K562 (cell line): ENCODE measurements at regions not wholly inside any gene's neighbourhood (a gene's known extent, or its start where the extent isn't known, plus 50 kb on each side); places are given as distances from the start of the nearest gene placed in this dataset.

Source experiments
- ATAC-seq: fragments of 200-7000 bp; cut with Tn5 transposase; 3 replicates; pipeline ENCODE4 v1.9.1; 2020; ENCODE audit warnings: moderate library complexity
- BruUV-seq: library from RNA; stranded (reverse); fragments of 400-500 nt; replicated peaks from 2 replicates; lab custom pipeline; 2021; lab: Mats Ljungman, UMichigan
- CTCF ChIA-PET: fragments of 300-600 bp; formaldehyde crosslinking; extraction: SDS; loops from one replicate; lab custom pipeline; 2021; ENCODE audit warnings: low intra/inter-chr PET ratio; lab: Yijun Ruan, JAX
- POLR2A ChIA-PET: fragments of 300-600, 350-650 bp; sonication (Branson Sonifier 250); formaldehyde crosslinking; extraction: SDS; loops from one replicate; lab custom pipeline; 2021; ENCODE audit warnings: antibody characterized with exemption, inconsistent platforms; lab: Yijun Ruan, JAX
- DNase-seq, 4 experiments: peaks; one replicate each; pipeline versions ENCODE4 v3.0.0 to v3.0.0-alpha.2; 2011 to 2018; ENCODE audit warnings: low spot score in 3 of 4, mixed read lengths in 3 of 4; ENCODE audit errors: extremely low read depth in 1 of 4
- FAIRE-seq: peaks from 2 replicates; lab custom pipeline; 2011; peaks lifted over from hg19 to GRCh38; lab: Jason Lieb, UNC
- H2AFZ ChIP-seq: 2 replicates; pipeline ENCODE4 v1.6.0; 2011; ENCODE audit warnings: low read depth, low read length, control low read depth, inconsistent platforms
- H3K27ac ChIP-seq: fragments of 200-600 bp; 3 replicates; pipeline ENCODE4 v1.8.0; 2011; ENCODE audit warnings: low read depth, mild to moderate bottlenecking, control low read depth, inconsistent platforms, low read length, moderate library complexity, mixed read lengths; ENCODE audit errors: extremely low read depth
- H3K27me3 ChIP-seq, 2 experiments: fragments of 300-600 bp in 1 of 2; 2 replicates in 1 of 2; 3 replicates in 1 of 2; pipeline versions ENCODE4 v1.6.0 to v1.8.0; 2011; ENCODE audit warnings: inconsistent platforms in 2 of 2, low read length in 2 of 2, mild to moderate bottlenecking in 1 of 2, mixed read lengths in 1 of 2, moderate library complexity in 1 of 2; ENCODE audit not compliant: control insufficient read depth in 2 of 2, insufficient read depth in 2 of 2
- H3K36me3 ChIP-seq: fragments of 300-600 bp; 3 replicates; pipeline ENCODE4 v1.8.0; 2011; ENCODE audit warnings: mild to moderate bottlenecking, low read length, inconsistent platforms; ENCODE audit not compliant: control insufficient read depth, insufficient read depth
- H3K4me1 ChIP-seq, 2 experiments: fragments of 200-600 bp in 1 of 2; replicated peaks in 1 of 2; 2 replicates in 1 of 2; 3 replicates in 1 of 2; pipeline versions ENCODE4 v1.5.1 to v1.8.0; 2011; ENCODE audit warnings: inconsistent platforms in 2 of 2, low read length in 2 of 2, mild to moderate bottlenecking in 1 of 2, mixed read lengths in 1 of 2, moderate library complexity in 1 of 2; ENCODE audit not compliant: control insufficient read depth in 2 of 2, insufficient read depth in 2 of 2
- H3K4me2 ChIP-seq: 2 replicates; pipeline ENCODE4 v1.6.1; 2011; ENCODE audit warnings: low read length, control low read depth, inconsistent platforms, mixed read lengths; ENCODE audit not compliant: insufficient read depth
- H3K4me3 ChIP-seq: fragments of 200-600 bp; sonication (generic), shearing (Covaris generic); 2 replicates; pipeline ENCODE4 v1.5.1; 2016; ENCODE audit warnings: control low read depth, inconsistent platforms
- H3K79me2 ChIP-seq: fragments of 200-600 bp; 3 replicates; pipeline ENCODE4 v1.8.0; 2011; ENCODE audit warnings: low read length, inconsistent platforms; ENCODE audit not compliant: control insufficient read depth, insufficient read depth
- H3K9ac ChIP-seq, 2 experiments: 2 replicates each; pipeline versions ENCODE4 v1.6.0 to v1.6.1; 2011; ENCODE audit warnings: low read depth in 2 of 2, low read length in 2 of 2, control low read depth in 1 of 2, inconsistent platforms in 1 of 2, mild to moderate bottlenecking in 1 of 2, mixed read lengths in 1 of 2; ENCODE audit not compliant: insufficient read depth in 1 of 2
- H3K9me1 ChIP-seq: one replicate; pipeline ENCODE4 v1.6.0; 2011; ENCODE audit warnings: inconsistent platforms, mild to moderate bottlenecking, low read length, moderate library complexity; ENCODE audit not compliant: control insufficient read depth, insufficient read depth
- H3K9me3 ChIP-seq: replicated peaks from 2 replicates; pipeline ENCODE4 v1.5.1; 2011; ENCODE audit warnings: low read depth, low read length, inconsistent platforms; ENCODE audit not compliant: control insufficient read depth, insufficient read depth
- H4K20me1 ChIP-seq: replicated peaks from 2 replicates; pipeline ENCODE4 v1.6.1; 2011; ENCODE audit warnings: low read length, inconsistent platforms, mixed read lengths; ENCODE audit not compliant: control insufficient read depth, insufficient read depth
- C11orf30 ChIP-seq: fragments of 450-650 bp; IDR thresholded peaks from 2 replicates; pipeline ENCODE4 v1.6.1; 2016; ENCODE audit warnings: low read depth, mild to moderate bottlenecking
- DPF2 ChIP-seq: fragments of 450-650 bp; IDR thresholded peaks from 2 replicates; pipeline ENCODE4 v1.6.1; 2016
- ELF4 ChIP-seq: fragments of 450-650 bp; formaldehyde crosslinking; IDR thresholded peaks from 2 replicates; pipeline ENCODE4 v1.4.0; 2022; ENCODE audit warnings: missing genetic modification characterization
- RAD51 ChIP-seq: fragments of 450-650 bp; IDR thresholded peaks from 2 replicates; pipeline ENCODE4 v1.7.1; 2016; ENCODE audit warnings: low read depth, mild to moderate bottlenecking, borderline replicate concordance
- RBM17 ChIP-seq: fragments of 200-400 bp; formaldehyde crosslinking; IDR thresholded peaks from 2 replicates; pipeline ENCODE4 v1.6.1; 2017; ENCODE audit warnings: low read depth, mild to moderate bottlenecking, low read length, borderline replicate concordance
- SAFB ChIP-seq: fragments of 200-400 bp; formaldehyde crosslinking; IDR thresholded peaks from 2 replicates; pipeline ENCODE4 v1.6.1; 2017; ENCODE audit warnings: low read depth, low read length, borderline replicate concordance
- SMAD1 ChIP-seq: fragments of 150-350 bp; IDR thresholded peaks from 2 replicates; pipeline ENCODE4 v1.6.1; 2014; ENCODE audit warnings: low read length, low read depth; ENCODE audit not compliant: partially characterized antibody
- TRIM24 ChIP-seq, 2 experiments: fragments of 450-650 bp; IDR thresholded peaks; 2 replicates each; pipeline ENCODE4 v1.6.1; 2016
- ZBTB11 ChIP-seq, 3 experiments: fragments of 200-800 bp in 1 of 3; fragments of 250-450 bp in 1 of 3; fragments of 450-650 bp in 1 of 3; sonication (Bioruptor Pico) in 1 of 3; sonication (Bioruptor generic) in 1 of 3; formaldehyde crosslinking in 1 of 3; IDR thresholded peaks; 2 replicates each; pipeline versions ENCODE4 v1.6.1 to v1.8.0; 2016 to 2022; ENCODE audit warnings: mild to moderate bottlenecking in 2 of 3, missing genetic modification characterization in 2 of 3, missing compliant biosample characterization in 1 of 3, moderate library complexity in 1 of 3
- ZBTB7A ChIP-seq: IDR thresholded peaks from 2 replicates; pipeline ENCODE4 v1.6.1; 2011; ENCODE audit warnings: low read depth, mild to moderate bottlenecking, low read length, moderate library complexity, borderline replicate concordance; ENCODE audit not compliant: control insufficient read depth
- ZMIZ1 ChIP-seq, 2 experiments: fragments of 150-350 bp in 1 of 2; IDR thresholded peaks; 2 replicates each; pipeline ENCODE4 v1.6.1; 2012 to 2016; ENCODE audit warnings: low read depth in 2 of 2, low read length in 2 of 2, mild to moderate bottlenecking in 1 of 2, moderate library complexity in 1 of 2
- ZNF586 ChIP-seq: fragments of 450-650 bp; formaldehyde crosslinking; conservative IDR thresholded peaks from 2 replicates; pipeline ENCODE4 v1.4.0; 2020; ENCODE audit warnings: mild to moderate bottlenecking, moderate library complexity
- WGBS: fragments of 100-300 bp; shearing (Covaris generic); methylation state at CpG from one replicate; pipeline ENCODE4 v1.1.6; 2016; ENCODE audit warnings: low coverage, mixed read lengths; ENCODE audit not compliant: insufficient coverage; ENCODE audit errors: missing lambda C conversion rate; 5-methylcytosine and 5-hydroxymethylcytosine counted together
- in situ Hi-C: fragments of 300-500 bp; cut with MboI; formaldehyde crosslinking; loops from 4 replicates; pipeline ENCODE4 v1.15.0; 2018; ENCODE audit warnings: inconsistent platforms, mixed read lengths
- intact Hi-C: fragments of 100-400 bp; cut with micrococcal nuclease; formaldehyde crosslinking; loops from 2 replicates; pipeline ENCODE4 v1.14.2; 2022
- TF ChIP-seq, protein P1 (sequence below): fragments of 450-650 bp; IDR thresholded peaks from 2 replicates; pipeline ENCODE4 v1.6.1; 2016

GRCh38 chr1:172821609-172822274, 162.8 kb downstream of the FASLG start:
- intact Hi-C loops (loop anchor here (10.0 kb wide), 1 partner anchor 593 kb away; no protein-coding TSS in a partner anchor), in situ Hi-C loops (no loop called here)
- Histone ChIP-seq H3K79me2 (no peaks in the 10 kb centered on the region), H2AFZ (peak overlapping the region; percentile 6; the same call in 1 of the 2 replicates), H3K27me3 (no peaks in the 10 kb centered on the region), H3K4me1 (peaks cover 0 to 30% of the 10 kb centered on the region in 2 experiments; a peak in 3 of 5 replicates), H3K9ac (no peak overlapping the region), H3K4me2 (no peak overlapping the region; the same call in 1 of the 2 replicates), H3K9me3 (no peaks in the 10 kb centered on the region), H4K20me1 (no peaks in the 10 kb centered on the region), H3K36me3 (no peaks in the 10 kb centered on the region), H3K9me1 (no peaks in the 10 kb centered on the region), H3K4me3 (no peak overlapping the region), H3K27ac (peak overlapping the region; percentile 29; the same call in 2 of the 3 replicates)
- POLR2A ChIA-PET = no interaction called here
- ATAC-seq = peak; percentile 74
- peak; percentile 72 for FAIRE-seq
- peak; percentile 26 to 73 (median 34) for DNase-seq
- BruUV-seq = no TSS peak
- 53% methylated on average over 1 of the region's 1 CpG for WGBS
- CTCF ChIA-PET = interaction anchor here (0.7 kb wide), 1 partner anchor 76 kb away, joined by 4 read pairs; no protein-coding TSS in a partner anchor
- TF ChIP-seq, protein P1, sequence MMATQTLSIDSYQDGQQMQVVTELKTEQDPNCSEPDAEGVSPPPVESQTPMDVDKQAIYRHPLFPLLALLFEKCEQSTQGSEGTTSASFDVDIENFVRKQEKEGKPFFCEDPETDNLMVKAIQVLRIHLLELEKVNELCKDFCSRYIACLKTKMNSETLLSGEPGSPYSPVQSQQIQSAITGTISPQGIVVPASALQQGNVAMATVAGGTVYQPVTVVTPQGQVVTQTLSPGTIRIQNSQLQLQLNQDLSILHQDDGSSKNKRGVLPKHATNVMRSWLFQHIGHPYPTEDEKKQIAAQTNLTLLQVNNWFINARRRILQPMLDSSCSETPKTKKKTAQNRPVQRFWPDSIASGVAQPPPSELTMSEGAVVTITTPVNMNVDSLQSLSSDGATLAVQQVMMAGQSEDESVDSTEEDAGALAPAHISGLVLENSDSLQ = peak; percentile 67
- TF ChIP-seq DPF2 (peak; percentile 82), RAD51 (peak; percentile 38; the same call in 1 of the 2 replicates), SAFB (no peak), ZMIZ1 (IDR thresholded peaks at IDR 0.05; ENCODE audit: low read depth in 2 of 2, low read length in 2 of 2) (0 out of 4 replicates have a peak, but pooled peaks of 1 of the 2 experiments have one; percentile 58), C11orf30 (peak; percentile 99), ZBTB7A (no peak), RBM17 (no peak), ZBTB11 (CRISPR knock-in tag; IDR thresholded peaks at IDR 0.05) (peak in 1 of 3 experiments; percentile 81; a peak in 2 of 6 replicates), TRIM24 (IDR thresholded peaks at IDR 0.05) (peak; percentile 84 to 89), SMAD1 (no peak), ZNF586 (CRISPR knock-in tag) (no peak), ELF4 (peak; percentile 52; the same call in 1 of the 2 replicates)
